GM19043 (cell line): ENCODE measurements at regions not wholly inside any gene's neighbourhood (a gene's known extent, or its start where the extent isn't known, plus 50 kb on each side); places are given as distances from the start of the nearest gene placed in this dataset.

ENCODE experiments used
- ATAC-seq: cut with Tn5 transposase; IDR thresholded peaks from one replicate; pipeline ENCODE4 v1.9.1; 2021; ENCODE audit warnings: low read depth; ENCODE audit not compliant: unreplicated experiment

DNA sequence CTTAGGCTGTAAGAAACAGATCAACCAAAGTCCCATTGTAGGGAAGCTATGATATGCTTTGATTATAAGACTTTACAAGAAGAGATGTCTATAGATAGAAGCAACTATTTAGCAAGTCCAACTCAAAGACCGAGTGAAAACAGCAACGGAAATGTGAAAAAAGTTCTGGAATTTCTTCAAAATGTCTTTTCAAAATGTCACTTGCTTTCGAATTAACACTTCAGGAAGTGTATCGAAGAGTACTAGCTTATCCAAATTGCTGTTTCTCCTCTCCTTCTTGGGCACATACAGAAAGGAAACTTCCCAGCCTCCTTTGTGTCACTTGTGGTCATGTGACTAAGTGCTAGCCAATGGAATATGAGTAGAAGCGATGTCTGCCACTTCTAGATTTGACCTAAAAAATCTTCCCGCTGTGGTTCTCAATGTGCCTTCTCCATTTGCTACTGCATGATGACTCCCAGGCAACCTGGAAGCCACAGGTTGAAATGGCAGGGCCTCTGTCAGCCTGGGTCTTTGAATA lies 89.9 kb downstream of the TSEN15 start:
- no peak for ATAC-seq

GRCh38 chr1:184143449-184143848 lies 91.9 kb downstream of the TSEN15 start:
- ATAC-seq = no peak

GRCh38 chr1:184145083-184145482 lies 93.6 kb downstream of the TSEN15 start:
- ATAC-seq = no peak

DNA sequence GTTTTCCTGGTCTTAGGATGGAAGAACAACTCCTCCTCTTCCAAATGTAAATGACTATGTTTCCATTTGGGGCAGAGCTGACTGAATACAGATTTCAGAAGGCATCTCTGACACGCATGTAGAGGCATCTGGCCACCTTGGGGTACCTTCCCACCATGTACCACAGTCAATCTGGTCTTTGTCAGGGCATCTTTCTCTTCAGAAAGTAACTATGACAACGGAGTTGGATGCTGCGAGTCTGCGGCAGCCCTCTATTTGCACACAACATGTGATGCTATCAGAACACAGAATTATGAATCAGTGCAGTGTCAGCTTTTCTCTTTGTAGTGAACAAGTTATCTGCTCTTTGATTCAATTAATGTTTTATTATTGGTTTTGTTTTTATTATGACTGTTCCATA lies 94.7 kb downstream of the TSEN15 start:
- no peak for ATAC-seq

DNA sequence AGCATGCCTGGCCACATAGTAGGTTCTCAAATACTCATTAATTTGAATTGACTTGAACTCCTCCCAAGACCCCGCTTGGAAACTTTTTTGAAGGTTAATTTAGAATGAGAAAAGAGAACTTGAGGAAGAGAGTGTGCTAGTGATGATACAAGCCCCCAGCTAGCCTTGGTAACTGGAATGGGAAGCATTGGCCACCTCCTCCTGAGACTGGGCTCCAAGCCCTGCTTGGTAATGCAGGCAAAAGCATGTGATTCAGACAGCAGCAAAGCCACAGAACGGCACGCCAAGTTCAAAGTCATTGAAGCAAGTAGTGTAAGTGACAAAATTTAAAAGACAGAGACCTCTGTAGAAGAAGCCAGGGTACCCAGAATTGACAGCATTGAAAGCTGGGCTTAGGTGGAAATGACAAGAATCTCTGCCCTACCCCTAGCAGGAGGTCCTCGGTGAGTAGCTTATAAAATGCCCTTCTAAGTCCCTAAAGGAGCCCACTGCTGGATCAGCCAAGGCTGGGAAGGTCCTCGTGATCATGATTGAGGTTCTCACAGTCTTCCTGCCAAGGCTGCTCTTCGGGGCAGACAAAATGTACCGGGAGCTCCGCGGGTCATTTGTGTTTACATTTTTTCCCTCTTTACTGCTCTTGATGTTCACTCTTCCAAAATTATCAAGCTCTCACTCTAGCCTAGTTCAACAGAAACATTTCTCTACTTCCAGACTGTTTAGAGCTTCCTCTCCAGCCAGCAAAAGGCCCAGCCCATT lies 99.4 kb downstream of the TSEN15 start:
- ATAC-seq = no peak

GRCh38 chr1:184152434-184152898 lies 100.9 kb downstream of the TSEN15 start:
- ATAC-seq = no peak

DNA sequence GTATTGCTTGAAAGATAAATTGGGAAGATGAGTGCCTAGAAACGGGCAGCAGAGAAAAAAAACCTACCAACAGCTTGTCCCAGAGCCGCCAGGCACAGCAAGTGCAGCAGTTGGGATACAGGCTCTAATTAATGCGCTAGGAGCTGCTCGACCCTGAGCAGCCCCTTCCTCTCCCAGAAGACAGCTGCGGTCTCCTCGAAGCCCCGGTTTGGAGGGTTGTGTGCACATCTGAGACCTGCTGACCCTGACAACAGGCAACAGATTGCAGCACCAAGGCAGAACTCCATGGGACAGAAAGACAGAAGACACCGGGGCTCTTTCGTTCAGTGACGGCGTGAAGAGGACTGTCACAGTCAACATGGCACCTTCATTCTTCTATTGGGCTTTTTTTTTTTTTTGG lies 101.4 kb downstream of the TSEN15 start:
- no peak for ATAC-seq

GRCh38 chr1:184153731-184154130 lies 102.2 kb downstream of the TSEN15 start:
- no peak for ATAC-seq

DNA sequence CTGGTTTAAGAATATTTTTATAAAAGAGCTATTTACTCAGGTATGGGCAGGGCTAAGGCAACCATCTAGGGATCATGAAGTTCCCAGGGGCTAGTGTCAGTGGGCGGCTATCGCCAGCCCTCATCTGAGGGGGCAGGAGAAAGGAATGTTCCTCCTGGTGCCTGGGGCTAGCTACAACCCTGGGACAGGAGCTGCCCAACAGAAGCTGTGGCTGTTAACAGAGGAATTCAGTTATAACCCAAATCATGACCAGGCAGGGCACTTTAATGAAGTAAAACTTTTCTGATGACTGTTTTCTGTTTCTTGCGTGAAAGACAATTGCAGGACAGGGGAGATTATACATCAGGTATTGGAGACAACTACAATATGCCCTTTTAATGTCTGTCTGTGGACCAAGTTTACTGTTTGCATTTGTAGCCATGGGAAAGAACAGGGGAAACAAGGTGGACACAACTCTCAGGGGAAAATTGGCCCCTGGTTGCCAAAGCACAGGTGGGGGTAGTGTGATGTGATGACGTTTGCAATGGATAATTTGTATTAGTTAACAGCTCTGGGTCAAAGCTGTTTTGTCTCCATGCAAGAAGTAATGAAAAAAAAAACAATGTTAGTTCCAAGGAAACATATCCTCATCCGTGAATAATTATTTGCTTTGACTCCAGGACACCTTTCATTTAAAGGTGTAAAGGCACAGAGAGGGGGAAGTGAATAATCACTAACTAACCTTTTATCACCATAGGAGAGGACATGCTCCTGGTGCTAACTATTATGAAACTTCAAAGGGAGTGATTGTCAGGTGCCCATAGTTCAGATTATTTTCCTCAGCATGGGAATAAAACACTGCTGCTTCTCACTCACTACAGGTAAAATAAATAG lies 105.2 kb downstream of the TSEN15 start:
- ATAC-seq = no peak

GRCh38 chr1:184157394-184157742 lies 105.8 kb downstream of the TSEN15 start:
- ATAC-seq = no peak

DNA sequence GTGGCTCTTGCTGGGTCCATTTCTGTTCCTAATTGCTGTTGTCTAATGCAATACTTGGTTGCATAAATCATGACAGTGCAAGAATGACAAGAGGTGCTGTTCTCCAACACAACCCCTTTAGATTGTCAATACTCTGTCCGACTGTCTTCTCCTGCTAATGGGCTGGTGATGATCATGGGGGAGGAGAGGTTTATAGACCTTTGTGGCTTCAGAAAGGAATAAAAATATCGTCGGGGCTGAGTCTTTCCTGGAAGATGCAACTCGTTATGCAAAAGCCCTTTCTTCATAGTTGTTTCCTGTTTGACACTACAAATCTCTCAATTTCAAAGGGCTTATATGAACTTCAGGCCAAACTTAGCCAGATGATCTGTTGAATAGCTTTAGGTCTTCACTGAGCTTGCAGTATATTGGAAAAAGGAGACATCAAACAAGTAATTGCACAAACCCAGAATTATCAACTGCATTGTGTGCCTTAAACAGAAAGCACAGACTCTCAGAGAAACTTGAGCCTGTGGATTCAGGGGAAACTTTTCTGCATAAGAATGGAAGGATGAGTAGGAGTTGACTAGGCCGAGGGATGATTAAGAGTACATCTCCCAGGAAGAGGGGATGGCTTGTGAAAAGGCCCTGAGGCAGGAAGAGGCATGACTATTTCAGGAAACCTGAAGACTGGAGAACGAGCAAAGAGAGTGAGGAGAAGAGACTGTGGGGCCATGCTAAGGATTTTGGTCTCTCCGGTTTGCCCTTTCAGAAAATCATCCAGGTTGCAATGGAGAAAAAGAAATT lies 107.6 kb downstream of the TSEN15 start:
- no peak for ATAC-seq

DNA sequence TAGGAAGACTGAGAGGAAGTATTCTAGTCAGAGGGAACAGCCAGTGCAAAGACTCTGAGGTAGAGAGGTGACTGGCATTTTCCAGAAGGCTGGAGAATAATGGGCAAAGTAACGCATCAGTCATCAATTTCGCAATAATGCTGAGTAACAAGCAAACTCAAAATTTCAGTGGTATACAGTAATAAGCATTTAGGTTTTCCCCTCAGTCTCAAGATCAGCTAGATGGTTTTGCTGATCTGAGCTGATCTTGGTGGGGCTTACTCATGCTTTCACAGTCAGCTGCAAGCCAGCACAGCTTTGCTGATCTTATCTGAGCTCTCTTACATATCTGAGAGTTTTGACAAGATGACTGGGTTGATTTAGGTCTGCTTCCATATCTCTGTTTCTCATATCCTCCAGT lies 108.7 kb downstream of the TSEN15 start:
- ATAC-seq = no peak

DNA sequence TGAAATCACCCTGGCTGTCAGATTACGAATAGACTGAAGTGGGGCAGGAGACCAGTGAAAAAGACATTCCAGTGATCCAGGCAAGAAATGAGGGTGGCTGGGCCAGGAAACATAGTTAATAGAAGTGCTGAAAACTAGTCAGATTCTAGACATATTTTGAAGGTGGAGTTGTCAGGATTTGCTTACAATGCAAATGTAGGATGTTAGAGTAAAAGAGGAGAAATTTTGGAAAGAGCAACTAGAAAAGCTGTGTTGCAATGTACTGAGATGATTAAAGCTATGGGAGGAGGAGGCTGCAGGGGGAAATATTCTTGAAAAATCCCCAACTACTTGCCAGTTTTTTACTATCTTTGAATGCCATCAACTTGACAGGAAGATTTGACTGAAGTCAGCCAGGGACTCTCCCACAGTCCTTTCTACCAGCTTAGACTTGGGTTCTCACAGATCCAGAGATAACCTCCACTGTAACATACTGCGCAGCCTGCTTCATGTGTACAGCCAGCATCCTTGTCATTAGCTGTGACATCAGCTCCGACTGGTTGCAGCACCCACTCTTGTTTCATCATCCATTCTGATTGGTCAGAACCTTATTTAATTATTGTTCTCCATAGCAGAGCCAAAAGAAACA lies 109.7 kb downstream of the TSEN15 start:
- ATAC-seq = no peak

DNA sequence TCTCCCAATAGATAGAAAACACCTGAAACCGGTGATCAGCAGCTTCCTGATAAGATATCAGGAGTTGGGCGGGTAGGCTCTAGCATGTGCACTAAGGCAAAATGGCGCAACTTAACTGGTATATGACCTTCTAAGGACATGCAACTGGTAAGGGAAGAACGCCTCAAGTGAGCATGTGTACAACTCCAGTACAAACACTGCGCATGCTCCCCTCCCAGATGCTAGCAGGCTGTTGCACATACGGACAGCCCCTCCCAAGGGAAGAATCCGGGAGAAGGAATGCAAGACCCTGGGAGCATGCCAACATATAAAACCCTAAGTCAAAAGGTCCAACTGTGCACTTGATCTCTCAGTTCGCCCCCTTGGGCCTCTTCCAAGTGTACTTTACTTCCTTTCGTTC lies 110.8 kb downstream of the TSEN15 start:
- ATAC-seq = no peak

DNA sequence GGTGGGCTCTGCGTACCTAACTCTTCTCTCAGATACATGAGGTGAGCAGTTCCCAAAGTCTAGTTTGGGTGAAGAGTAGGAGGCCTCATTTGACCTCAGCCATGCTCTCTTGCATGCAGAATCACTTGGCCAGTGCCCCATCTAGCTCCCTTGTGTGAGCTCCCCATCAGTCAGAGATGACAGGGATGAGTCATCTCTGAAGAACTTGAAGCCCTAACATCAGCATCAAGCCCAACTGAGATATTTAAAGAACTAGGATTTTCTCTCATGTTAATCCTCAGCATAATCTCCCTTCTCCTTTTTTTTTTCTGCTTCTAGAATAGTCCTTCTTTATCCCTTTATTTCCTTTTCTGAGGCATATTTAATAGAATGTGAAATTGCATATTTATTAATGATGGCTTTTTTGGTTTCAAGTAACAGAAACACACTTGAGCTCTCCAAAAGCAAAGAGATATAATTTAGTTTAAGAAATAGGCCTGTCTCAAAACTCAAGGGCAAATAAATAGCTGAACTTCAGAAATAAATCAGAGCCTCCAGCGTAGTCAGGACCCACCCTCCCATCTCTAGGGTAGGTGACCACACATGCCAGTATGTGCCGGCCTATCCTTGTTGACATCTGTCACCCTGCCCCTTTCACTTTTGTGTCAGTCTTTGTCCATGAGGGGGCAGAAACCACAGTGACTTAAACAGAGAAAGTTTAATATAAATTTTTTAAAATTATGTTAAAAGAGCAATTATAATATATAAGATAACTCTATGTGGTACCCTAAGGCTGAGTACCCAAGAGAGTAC lies 112.3 kb downstream of the TSEN15 start:
- peak; percentile 76 for ATAC-seq

GRCh38 chr1:184164536-184164935 lies 113.0 kb downstream of the TSEN15 start:
- ATAC-seq = no peak

DNA sequence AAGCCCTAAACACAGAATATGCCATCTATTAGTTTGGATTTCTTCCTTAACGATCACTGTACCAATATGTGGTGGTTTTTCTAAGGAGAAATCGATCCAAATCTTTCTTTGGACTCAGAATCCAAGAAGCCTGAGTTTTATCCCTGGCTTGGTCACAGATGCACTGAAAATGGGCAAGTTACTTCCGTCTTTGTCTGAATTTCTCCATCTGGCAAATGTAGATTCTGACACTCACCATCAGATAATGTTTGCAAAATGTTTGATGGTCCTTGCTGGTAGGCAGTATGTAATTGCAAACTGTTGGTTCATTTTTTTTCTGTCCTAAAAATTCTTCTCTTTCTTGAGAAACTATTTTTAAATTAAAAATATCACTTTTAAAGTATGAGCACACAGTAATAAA lies 115.0 kb downstream of the TSEN15 start:
- ATAC-seq = no peak

DNA sequence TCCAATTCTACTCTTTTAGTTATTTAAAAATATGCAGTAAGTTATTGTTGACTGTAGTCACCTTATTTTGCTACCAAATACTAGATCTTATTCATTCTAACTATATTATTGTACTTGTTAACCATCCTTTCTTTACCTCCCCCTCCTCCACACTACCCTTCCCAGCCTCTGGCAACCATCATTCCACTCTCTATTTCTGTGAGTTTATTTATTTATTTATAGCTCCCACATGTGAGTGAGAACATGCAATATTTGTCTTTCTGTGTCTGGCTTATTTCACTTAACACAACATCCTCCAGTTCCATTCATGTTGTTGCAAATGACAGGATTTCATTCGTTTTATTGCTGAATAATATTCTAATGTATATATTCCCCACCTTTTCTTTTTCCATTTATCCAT lies 115.8 kb downstream of the TSEN15 start:
- no peak for ATAC-seq

DNA sequence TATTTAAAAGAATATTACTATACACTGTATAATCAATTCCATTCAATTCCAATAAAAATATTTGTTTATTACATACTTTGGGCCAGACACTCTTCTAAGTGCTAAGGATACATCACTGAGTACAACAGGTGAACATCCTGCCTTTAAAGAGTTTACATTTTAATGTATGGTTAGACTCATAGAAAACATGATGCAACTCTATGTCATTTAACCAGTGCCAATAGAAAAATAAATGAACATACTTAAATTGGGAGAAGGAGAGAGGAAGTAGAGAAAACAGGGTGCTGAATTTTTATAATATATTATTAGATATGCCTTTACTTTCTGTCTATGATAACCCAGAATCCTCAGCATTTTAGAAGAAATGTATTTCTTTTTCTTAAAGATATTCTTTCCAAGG lies 119.2 kb downstream of the TSEN15 start:
- no peak for ATAC-seq

DNA sequence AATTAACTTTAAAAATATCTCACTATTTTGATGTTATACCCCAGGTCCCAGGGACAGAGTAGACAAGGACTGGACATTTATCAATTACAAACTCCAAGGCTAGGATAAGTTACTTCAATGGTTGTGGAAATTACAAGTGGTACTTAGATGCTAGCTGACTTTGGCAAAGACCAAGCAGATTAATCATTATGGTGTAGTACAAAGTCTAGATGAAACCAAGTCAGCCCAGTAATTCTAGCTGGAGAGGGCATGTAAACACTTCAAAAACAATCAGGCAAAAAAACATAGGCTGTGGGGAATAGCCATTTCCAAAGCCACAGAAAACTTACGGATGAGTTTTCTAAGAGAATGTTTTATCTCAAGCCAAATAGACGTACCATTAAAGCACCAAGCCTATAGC lies 124.5 kb downstream of the TSEN15 start:
- no peak for ATAC-seq
